ENCODE measurements at regions not wholly inside any gene's neighbourhood (a gene's known extent, or its start where the extent isn't known, plus 50 kb on each side); places are given as distances from the start of the nearest gene placed in this dataset.

GRCh38 chr17:65403626-65404025 lies 157.8 kb downstream of the AXIN2 start:
- TF ChIP-seq CTCF (IDR thresholded peaks at IDR 0.05) (no peak), POLR2A (IDR thresholded peaks at IDR 0.05) (no peak)

GRCh38 chr17:65402513-65403496 lies 158.6 kb downstream of the AXIN2 start:
- no peak for DNase-seq
- no peak for TF ChIP-seq CTCF (IDR thresholded peaks at IDR 0.05)
- no peak for TF ChIP-seq POLR2A (IDR thresholded peaks at IDR 0.05)
- no peak overlapping the region for H3K4me3 ChIP-seq
- H3K27me3 ChIP-seq: no peaks in the 10 kb centered on the region
- intact Hi-C loops (cut with DNase I; ENCODE audit: low total_unique reads): no loop called here
- H3K36me3 ChIP-seq: no peaks in the 10 kb centered on the region
- H3K27ac ChIP-seq: no peak overlapping the region
- no peaks in the 10 kb centered on the region for H3K9me3 ChIP-seq
- H3K4me1 ChIP-seq: no peaks in the 10 kb centered on the region

More at GRCh38 chr17:65403626-65404025, 157.8 kb downstream of the AXIN2 start:
- DNase-seq: no peak
- H3K4me3 ChIP-seq: no peak overlapping the region
- H3K9me3 ChIP-seq: no peaks in the 10 kb centered on the region
- no peaks in the 10 kb centered on the region for H3K27me3 ChIP-seq
- H3K36me3 ChIP-seq: no peaks in the 10 kb centered on the region
- H3K4me1 ChIP-seq: no peaks in the 10 kb centered on the region
- intact Hi-C loops (cut with DNase I; ENCODE audit: low total_unique reads): no loop called here
- H3K27ac ChIP-seq: no peak overlapping the region

GRCh38 chr17:65401561-65401960 lies 159.9 kb downstream of the AXIN2 start:
- Histone ChIP-seq H3K36me3 (no peaks in the 10 kb centered on the region), H3K9me3 (no peaks in the 10 kb centered on the region), H3K27me3 (no peaks in the 10 kb centered on the region), H3K4me1 (no peaks in the 10 kb centered on the region), H3K4me3 (no peak overlapping the region), H3K27ac (no peak overlapping the region)
- DNase-seq: no peak
- TF ChIP-seq CTCF (IDR thresholded peaks at IDR 0.05): no peak
- no peak for TF ChIP-seq POLR2A (IDR thresholded peaks at IDR 0.05)
- intact Hi-C loops (cut with DNase I; ENCODE audit: low total_unique reads): no loop called here

- Histone ChIP-seq H3K9me3 (no peaks in the 10 kb centered on the region), H3K4me1 (no peaks in the 10 kb centered on the region), H3K4me3 (no peak overlapping the region), H3K36me3 (no peaks in the 10 kb centered on the region), H3K27me3 (no peaks in the 10 kb centered on the region), H3K27ac (no peak overlapping the region)
- intact Hi-C loops (cut with DNase I; ENCODE audit: low total_unique reads): no loop called here
- no peak for DNase-seq
- TF ChIP-seq POLR2A (IDR thresholded peaks at IDR 0.05): no peak
- TF ChIP-seq CTCF (IDR thresholded peaks at IDR 0.05): no peak
These were observed 160.7 kb downstream of the AXIN2 start for GRCh38 chr17:65400701-65401100.

- Histone ChIP-seq H3K9me3 (no peaks in the 10 kb centered on the region), H3K27me3 (no peaks in the 10 kb centered on the region), H3K27ac (no peak overlapping the region), H3K36me3 (no peaks in the 10 kb centered on the region), H3K4me3 (no peak overlapping the region), H3K4me1 (no peaks in the 10 kb centered on the region)
- TF ChIP-seq POLR2A (IDR thresholded peaks at IDR 0.05) (no peak), CTCF (IDR thresholded peaks at IDR 0.05) (no peak)
- no peak for DNase-seq
- intact Hi-C loops (cut with DNase I; ENCODE audit: low total_unique reads): no loop called here
These were observed 163.2 kb downstream of the AXIN2 start for GRCh38 chr17:65398040-65398787.
